AG09309 (cell line): ENCODE measurements at regions not wholly inside any gene's neighbourhood (a gene's known extent, or its start where the extent isn't known, plus 50 kb on each side); places are given as distances from the start of the nearest gene placed in this dataset.

Experiments used
- DNase-seq: peaks from one replicate; pipeline ENCODE4 v3.0.0-alpha.2; 2010; ENCODE audit warnings: low read depth
- H3K4me3 ChIP-seq: 2 replicates; pipeline ENCODE4 v1.5.1; 2011; ENCODE audit warnings: mild to moderate bottlenecking, low read depth, low read length, moderate library complexity; ENCODE audit not compliant: control insufficient read depth
- TF ChIP-seq, protein P1 (sequence below): IDR thresholded peaks from 2 replicates; pipeline ENCODE4 v1.5.1; 2011; ENCODE audit warnings: mild to moderate bottlenecking, low read depth, low read length, inconsistent platforms; ENCODE audit not compliant: insufficient read depth, control insufficient read depth; ENCODE audit errors: missing control alignments

GRCh38 chr2:114222344-114222743 is 220.1 kb upstream of the DPP10 start:
- DNase-seq = no peak
- no peak overlapping the region for H3K4me3 ChIP-seq
- TF ChIP-seq, protein P1, sequence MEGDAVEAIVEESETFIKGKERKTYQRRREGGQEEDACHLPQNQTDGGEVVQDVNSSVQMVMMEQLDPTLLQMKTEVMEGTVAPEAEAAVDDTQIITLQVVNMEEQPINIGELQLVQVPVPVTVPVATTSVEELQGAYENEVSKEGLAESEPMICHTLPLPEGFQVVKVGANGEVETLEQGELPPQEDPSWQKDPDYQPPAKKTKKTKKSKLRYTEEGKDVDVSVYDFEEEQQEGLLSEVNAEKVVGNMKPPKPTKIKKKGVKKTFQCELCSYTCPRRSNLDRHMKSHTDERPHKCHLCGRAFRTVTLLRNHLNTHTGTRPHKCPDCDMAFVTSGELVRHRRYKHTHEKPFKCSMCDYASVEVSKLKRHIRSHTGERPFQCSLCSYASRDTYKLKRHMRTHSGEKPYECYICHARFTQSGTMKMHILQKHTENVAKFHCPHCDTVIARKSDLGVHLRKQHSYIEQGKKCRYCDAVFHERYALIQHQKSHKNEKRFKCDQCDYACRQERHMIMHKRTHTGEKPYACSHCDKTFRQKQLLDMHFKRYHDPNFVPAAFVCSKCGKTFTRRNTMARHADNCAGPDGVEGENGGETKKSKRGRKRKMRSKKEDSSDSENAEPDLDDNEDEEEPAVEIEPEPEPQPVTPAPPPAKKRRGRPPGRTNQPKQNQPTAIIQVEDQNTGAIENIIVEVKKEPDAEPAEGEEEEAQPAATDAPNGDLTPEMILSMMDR = no peak

DNA sequence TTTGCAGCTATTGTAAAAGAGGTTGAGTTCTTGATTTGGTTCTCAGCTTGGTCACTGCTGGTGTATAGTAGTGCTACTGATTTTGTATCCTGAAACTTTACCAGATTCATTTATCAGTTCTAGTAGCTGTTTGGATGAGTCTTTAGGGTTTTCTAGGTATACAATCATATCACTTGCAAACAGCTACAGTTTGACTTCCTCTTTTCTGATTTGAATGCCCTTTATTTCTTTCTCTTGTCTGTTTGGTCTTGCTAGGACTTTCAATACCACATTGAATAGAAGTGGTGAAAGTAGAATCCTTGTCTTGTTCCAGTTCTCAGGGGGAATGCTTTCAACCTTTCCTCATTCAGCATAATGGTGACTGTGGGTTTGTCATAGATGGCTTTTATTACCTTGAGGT is 210.5 kb upstream of the DPP10 start:
- no peak overlapping the region for H3K4me3 ChIP-seq
- DNase-seq = no peak
- TF ChIP-seq, protein P1 = no peak

DNA sequence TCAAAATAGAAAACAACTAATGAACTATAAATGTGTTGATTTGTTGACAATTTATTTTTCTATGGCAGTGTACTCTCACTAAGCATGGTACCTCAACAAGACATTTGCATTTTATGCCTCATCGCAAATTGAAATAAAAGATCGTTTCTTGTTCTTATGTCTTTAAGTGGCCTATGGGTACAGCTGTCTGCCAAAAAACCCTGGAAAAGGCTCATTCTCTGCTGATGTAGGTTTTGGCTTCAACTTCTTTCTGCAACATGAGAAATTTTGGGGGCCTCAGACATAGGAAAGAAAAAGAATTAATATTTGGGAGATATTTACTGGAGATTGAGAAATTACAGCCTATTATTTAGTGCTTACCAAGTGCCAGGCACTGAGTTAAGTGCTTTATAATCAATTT is 205.1 kb upstream of the DPP10 start:
- H3K4me3 ChIP-seq = no peak overlapping the region
- TF ChIP-seq, protein P1 = no peak
- no peak for DNase-seq

- DNase-seq = no peak
- TF ChIP-seq, protein P1 = no peak
- H3K4me3 ChIP-seq = no peak overlapping the region
Observed at GRCh38 chr2:114238910-114239559, 203.4 kb upstream of the DPP10 start.

DNA sequence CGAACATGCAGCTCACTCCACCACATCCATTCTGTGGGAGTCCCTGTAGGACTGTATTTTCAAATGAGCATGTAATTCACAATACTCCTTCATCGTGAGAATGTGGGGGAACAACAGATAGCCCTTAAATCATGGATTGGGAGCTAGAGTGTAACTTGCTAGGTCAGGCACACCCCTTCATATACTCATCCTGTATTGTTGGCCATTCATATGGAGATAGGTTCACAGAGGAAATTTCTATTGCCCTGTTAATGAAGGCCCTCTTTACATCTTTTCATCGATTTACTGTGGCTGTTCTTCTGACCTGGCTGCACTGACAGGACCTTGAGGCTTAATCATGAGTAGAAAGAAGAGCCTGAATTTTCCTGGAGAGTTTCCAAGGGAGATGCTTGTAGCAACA is 193.8 kb upstream of the DPP10 start:
- TF ChIP-seq, protein P1 = no peak
- no peak overlapping the region for H3K4me3 ChIP-seq
- no peak for DNase-seq

DNA sequence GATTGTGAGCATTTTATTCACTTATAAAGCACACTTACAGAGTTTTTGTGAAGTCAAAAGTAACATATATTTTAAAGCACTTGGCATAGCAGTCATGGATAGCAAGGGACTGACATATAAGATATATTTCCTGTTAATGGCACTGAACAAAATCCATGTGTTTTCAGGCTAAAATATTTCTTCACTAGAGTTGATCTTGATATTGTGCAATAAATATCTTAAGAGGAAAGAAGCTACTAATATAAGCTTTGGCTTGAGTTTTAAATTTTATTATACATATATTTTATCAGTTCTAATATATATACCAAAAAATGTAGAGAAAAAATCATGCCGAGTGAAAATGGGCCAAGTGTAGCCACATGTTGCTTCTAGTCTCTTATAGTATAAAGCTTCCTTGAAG is 189.7 kb upstream of the DPP10 start:
- TF ChIP-seq, protein P1 = no peak
- no peak for DNase-seq
- H3K4me3 ChIP-seq = no peak overlapping the region
